Activated T-cell treated with anti-CD3 and anti-CD28 coated beads for 24 hours (primary cell): ENCODE measurements at regions not wholly inside any gene's neighbourhood (a gene's known extent, or its start where the extent isn't known, plus 50 kb on each side); places are given as distances from the start of the nearest gene placed in this dataset.

ENCODE experiments used
- DNase-seq: peaks from one replicate; pipeline ENCODE4 v3.0.0-alpha.2; 2020; ENCODE audit warnings: low read depth

GRCh38 chr11:39294648-39295047, 2164.8 kb downstream of the LRRC4C start:
- no peak for DNase-seq

- DNase-seq: no peak
Measured at GRCh38 chr11:39288011-39288410, 2171.4 kb downstream of the LRRC4C start.

GRCh38 chr11:39268176-39268690, 2191.2 kb downstream of the LRRC4C start:
- DNase-seq: no peak

GRCh38 chr11:39255648-39256047, 2203.8 kb downstream of the LRRC4C start:
- DNase-seq: no peak

GRCh38 chr11:39249566-39250365, 2209.7 kb downstream of the LRRC4C start:
- no peak for DNase-seq

GRCh38 chr11:39247570-39248137, 2211.8 kb downstream of the LRRC4C start:
- DNase-seq: no peak

GRCh38 chr11:39239553-39239952, 2219.9 kb downstream of the LRRC4C start:
- DNase-seq: no peak

- DNase-seq: no peak
Measured at GRCh38 chr11:39236916-39237315, 2222.5 kb downstream of the LRRC4C start.

GRCh38 chr11:39221550-39222138, 2237.8 kb downstream of the LRRC4C start:
- DNase-seq: no peak

- DNase-seq: no peak
Measured at GRCh38 chr11:39220501-39221230, 2238.8 kb downstream of the LRRC4C start.

- no peak for DNase-seq
Measured at GRCh38 chr11:39220069-39220468, 2239.4 kb downstream of the LRRC4C start.

- DNase-seq: no peak
Measured at GRCh38 chr11:39209981-39210380, 2249.5 kb downstream of the LRRC4C start.

- DNase-seq: no peak
Measured at GRCh38 chr11:39205236-39205995, 2254.0 kb downstream of the LRRC4C start.

GRCh38 chr11:39192671-39193070, 2266.8 kb downstream of the LRRC4C start:
- no peak for DNase-seq

- no peak for DNase-seq
Measured at GRCh38 chr11:39190751-39191150, 2268.7 kb downstream of the LRRC4C start.

- no peak for DNase-seq
Measured at GRCh38 chr11:39177678-39178077, 2281.8 kb downstream of the LRRC4C start.

GRCh38 chr11:39174965-39175364, 2284.5 kb downstream of the LRRC4C start:
- DNase-seq: no peak

GRCh38 chr11:39174196-39174595, 2285.3 kb downstream of the LRRC4C start:
- no peak for DNase-seq

GRCh38 chr11:39165021-39165420, 2294.4 kb downstream of the LRRC4C start:
- DNase-seq: no peak

GRCh38 chr11:39149214-39149613, 2310.2 kb downstream of the LRRC4C start:
- DNase-seq: no peak

GRCh38 chr11:39145346-39145745, 2314.1 kb downstream of the LRRC4C start:
- no peak for DNase-seq
